Upper lobe of left lung (tissue), 4 donors: ENCODE measurements at regions not wholly inside any gene's neighbourhood (a gene's known extent, or its start where the extent isn't known, plus 50 kb on each side); places are given as distances from the start of the nearest gene placed in this dataset.

Experiments used
- POLR2A ChIP-seq, 4 donors: fragments of 450-650 bp; IDR thresholded peaks; one replicate each; pipeline ENCODE4 v1.5.1; 2016 to 2017; ENCODE audit warnings: antibody characterized with exemption in 4 of 4, mild to moderate bottlenecking in 2 of 4
- POLR2AphosphoS5 ChIP-seq, 2 donors: sonication (generic); formaldehyde crosslinking; IDR thresholded peaks; one replicate each; pipeline ENCODE4 v1.5.1; 2017; ENCODE audit warnings: antibody characterized with exemption in 2 of 2
- TF ChIP-seq, protein P1 (sequence below), 6 experiments: fragments of 450-650 bp in 4 of 6; fragments of 200-600 bp in 2 of 6; sonication (generic) in 2 of 6; IDR thresholded peaks; one replicate each; pipeline ENCODE4 v1.5.1; 2016 to 2019; ENCODE audit warnings: antibody characterized with exemption in 6 of 6

DNA sequence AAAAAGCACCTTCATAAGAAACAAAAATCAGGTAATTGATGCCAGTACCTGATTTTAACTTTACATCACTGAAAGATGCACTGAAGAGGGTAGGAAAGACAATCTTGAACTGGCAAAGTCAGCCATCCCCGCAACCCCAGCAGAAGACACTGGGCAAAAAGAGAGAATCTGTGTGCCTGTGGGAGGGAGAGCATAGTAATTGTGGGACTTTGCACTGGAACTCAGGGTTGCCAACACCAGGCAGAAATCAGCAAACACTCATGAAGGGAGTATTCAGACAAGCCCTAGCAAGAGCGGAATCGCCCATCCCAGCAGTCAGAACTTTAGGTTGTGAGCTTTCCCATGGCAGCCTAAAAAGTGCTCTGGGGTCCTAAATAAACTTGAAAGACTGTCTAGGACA, 344.6 kb upstream of the GJE1 start:
- no peak for TF ChIP-seq POLR2AphosphoS5 (IDR thresholded peaks at IDR 0.05)
- TF ChIP-seq POLR2A (IDR thresholded peaks at IDR 0.05) = no peak
- TF ChIP-seq, protein P1, sequence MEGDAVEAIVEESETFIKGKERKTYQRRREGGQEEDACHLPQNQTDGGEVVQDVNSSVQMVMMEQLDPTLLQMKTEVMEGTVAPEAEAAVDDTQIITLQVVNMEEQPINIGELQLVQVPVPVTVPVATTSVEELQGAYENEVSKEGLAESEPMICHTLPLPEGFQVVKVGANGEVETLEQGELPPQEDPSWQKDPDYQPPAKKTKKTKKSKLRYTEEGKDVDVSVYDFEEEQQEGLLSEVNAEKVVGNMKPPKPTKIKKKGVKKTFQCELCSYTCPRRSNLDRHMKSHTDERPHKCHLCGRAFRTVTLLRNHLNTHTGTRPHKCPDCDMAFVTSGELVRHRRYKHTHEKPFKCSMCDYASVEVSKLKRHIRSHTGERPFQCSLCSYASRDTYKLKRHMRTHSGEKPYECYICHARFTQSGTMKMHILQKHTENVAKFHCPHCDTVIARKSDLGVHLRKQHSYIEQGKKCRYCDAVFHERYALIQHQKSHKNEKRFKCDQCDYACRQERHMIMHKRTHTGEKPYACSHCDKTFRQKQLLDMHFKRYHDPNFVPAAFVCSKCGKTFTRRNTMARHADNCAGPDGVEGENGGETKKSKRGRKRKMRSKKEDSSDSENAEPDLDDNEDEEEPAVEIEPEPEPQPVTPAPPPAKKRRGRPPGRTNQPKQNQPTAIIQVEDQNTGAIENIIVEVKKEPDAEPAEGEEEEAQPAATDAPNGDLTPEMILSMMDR (IDR thresholded peaks at IDR 0.05) = no peak
